GM12872 (cell line): ENCODE measurements at regions not wholly inside any gene's neighbourhood (a gene's known extent, or its start where the extent isn't known, plus 50 kb on each side); places are given as distances from the start of the nearest gene placed in this dataset.

Experiments used
- CTCF ChIP-seq: IDR thresholded peaks from 3 replicates; pipeline ENCODE4 v1.5.1; 2011; ENCODE audit warnings: low read depth, mild to moderate bottlenecking, low read length, moderate library complexity; ENCODE audit not compliant: insufficient read depth

GRCh38 chr15:69626095-69627066, 173.8 kb downstream of the RPLP1 start:
- TF ChIP-seq CTCF = no peak

DNA sequence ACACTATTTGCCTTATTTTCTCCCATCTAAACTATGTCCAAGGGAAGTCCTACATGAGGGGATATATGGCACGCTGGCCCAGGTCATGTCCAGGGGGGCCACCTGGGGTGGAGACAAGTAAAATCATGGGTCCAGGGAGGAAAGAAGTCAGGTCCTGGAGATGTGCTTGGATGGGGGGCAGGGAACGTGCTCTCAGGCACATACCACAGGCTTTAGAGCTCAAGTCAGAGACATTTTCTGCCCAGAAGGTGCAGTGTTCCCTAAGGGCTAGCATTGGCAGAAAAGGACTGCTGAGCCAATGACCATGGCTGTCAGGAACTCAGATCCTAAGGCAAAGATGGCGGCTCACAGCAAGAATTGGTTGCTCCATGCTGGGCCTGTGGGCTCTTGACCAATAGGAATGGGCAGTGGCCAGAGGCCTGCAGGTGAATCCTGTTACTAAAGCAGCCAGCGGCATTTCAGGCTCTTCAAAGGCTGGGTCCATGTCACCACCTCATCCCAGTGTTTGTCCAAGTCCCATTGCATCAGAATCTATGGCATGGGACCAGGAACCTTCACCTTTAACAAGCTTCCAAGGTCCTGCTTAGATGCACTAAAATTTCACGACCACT, 175.0 kb downstream of the RPLP1 start:
- no peak for TF ChIP-seq CTCF

GRCh38 chr15:69628256-69629093, 175.9 kb downstream of the RPLP1 start:
- TF ChIP-seq CTCF = no peak

DNA sequence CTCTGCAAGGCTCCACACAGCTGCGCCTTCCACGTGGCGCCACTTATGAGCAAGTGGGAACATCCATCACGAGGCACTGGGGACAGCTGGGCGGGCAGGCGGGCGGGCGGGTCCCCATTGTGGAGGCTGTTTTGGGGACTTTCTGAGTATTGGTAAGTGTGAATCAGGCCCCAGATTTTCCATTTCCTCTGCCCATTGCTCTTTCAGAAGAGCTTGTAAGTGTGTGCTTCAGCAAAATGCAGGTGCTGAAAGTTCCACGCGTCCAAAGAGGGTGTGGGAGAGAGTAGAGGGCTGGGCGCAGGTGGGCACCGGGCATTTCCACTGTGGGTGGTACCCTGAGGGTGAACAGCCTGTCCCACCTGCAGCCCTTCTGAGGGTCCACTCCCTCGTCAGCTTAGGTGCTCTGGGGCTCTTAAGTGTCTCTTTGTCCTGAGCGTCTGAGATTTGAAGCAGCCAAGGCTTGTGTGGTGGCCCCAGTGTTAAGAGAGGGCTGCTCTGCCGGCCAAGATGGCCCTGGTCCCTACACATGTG, 177.1 kb downstream of the RPLP1 start:
- no peak for TF ChIP-seq CTCF

DNA sequence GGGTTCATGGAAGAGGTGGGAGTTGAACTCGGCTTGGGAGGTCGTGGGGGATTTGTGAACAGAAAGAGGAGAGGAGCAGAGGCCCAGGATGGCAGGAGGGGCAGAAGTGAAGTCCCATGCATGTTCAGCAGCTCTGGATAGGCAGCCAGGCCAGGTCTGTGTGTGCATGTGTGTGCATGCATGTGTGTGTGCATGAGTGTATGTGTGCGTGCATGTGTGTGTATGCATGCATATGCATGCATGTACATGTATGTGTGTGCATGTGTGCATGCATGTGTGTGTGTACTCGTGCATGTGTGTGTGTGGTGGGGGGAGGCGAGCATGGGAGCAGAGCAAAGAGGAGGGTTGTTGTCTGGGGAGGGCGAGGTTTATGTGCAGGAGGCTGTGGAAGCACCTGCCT, 178.4 kb downstream of the RPLP1 start:
- no peak for TF ChIP-seq CTCF

GRCh38 chr15:69631978-69632377, 179.4 kb downstream of the RPLP1 start:
- TF ChIP-seq CTCF = no peak

DNA sequence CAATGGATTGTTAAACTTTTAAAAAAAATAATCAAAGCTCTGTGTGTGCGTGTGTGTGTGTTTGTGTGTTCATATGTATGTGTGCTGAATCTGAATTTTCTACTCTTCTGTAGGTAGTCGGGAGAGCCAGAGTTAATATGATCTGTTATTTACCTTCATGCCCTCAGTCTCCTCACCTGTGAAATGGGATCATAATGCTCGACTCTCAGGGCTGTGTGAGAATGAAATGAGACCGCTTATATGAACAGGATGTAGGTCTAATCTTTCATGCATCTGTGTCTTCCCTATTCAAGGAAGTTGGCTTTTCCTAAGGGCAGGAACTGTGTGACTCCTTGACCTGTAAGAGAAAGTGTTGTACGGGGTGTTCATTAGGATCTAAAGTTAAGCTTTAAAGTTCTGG, 182.2 kb downstream of the RPLP1 start:
- TF ChIP-seq CTCF = no peak
